Liver (tissue), 3 donors: ENCODE measurements at regions not wholly inside any gene's neighbourhood (a gene's known extent, or its start where the extent isn't known, plus 50 kb on each side); places are given as distances from the start of the nearest gene placed in this dataset.

ENCODE experiments used
- GABPA ChIP-seq, 2 donors: IDR thresholded peaks in 1 of 2; conservative IDR thresholded peaks in 1 of 2; 2 replicates each; pipeline ENCODE4 v1.6.1; 2016; ENCODE audit warnings: antibody characterized with exemption in 2 of 2, mild to moderate bottlenecking in 1 of 2, moderate library complexity in 1 of 2
- JUND ChIP-seq, 2 donors: IDR thresholded peaks; 2 replicates each; pipeline ENCODE4 v1.6.1; 2016; ENCODE audit warnings: antibody characterized with exemption in 2 of 2
- NR2F2 ChIP-seq: IDR thresholded peaks from 2 replicates; pipeline ENCODE4 v1.6.1; 2016; ENCODE audit warnings: antibody characterized with exemption
- SP1 ChIP-seq: IDR thresholded peaks from 2 replicates; pipeline ENCODE4 v1.6.1; 2018; ENCODE audit warnings: antibody characterized with exemption, mild to moderate bottlenecking
- TAF1 ChIP-seq: conservative IDR thresholded peaks from 2 replicates; pipeline ENCODE4 v1.6.1; 2016; ENCODE audit warnings: antibody characterized with exemption, mild to moderate bottlenecking
- TF ChIP-seq, protein P1 (sequence below): fragments of 150-350 bp; IDR thresholded peaks from 2 replicates; pipeline ENCODE4 v1.5.1; 2017; ENCODE audit warnings: improper control_type of control experiment, low read depth, low read length; ENCODE audit not compliant: missing input control
- donor health status: healthy.
- donor health status: healthy.

DNA sequence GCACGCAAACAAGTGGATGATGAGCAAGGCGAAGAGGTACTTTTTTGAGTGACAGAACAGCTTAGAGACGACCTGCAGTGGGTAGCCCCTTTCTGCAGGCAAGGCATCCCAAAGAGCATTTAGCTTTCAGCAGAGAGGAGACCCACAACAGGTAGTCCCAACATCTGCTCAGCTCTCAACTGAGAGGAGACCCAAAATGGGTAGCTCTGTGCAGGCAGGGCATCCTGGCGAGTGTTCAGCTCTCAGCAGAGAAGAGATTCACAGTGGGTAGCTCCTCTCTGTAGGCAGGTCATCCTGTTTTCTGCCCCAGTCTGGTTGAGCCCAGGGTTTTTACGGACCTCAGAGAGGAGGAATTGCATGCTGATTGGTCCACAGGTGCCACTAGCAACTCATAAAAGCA is 2396.1 kb upstream of the C9orf72 start:
- TF ChIP-seq, protein P1, sequence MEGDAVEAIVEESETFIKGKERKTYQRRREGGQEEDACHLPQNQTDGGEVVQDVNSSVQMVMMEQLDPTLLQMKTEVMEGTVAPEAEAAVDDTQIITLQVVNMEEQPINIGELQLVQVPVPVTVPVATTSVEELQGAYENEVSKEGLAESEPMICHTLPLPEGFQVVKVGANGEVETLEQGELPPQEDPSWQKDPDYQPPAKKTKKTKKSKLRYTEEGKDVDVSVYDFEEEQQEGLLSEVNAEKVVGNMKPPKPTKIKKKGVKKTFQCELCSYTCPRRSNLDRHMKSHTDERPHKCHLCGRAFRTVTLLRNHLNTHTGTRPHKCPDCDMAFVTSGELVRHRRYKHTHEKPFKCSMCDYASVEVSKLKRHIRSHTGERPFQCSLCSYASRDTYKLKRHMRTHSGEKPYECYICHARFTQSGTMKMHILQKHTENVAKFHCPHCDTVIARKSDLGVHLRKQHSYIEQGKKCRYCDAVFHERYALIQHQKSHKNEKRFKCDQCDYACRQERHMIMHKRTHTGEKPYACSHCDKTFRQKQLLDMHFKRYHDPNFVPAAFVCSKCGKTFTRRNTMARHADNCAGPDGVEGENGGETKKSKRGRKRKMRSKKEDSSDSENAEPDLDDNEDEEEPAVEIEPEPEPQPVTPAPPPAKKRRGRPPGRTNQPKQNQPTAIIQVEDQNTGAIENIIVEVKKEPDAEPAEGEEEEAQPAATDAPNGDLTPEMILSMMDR: no peak
- TF ChIP-seq JUND (IDR thresholded peaks at IDR 0.05) (no peak), GABPA (IDR thresholded peaks at IDR 0.05 in 1 of 2, conservative IDR thresholded peaks at IDR 0.05 in 1 of 2) (no peak), TAF1 (no peak), SP1 (no peak), NR2F2 (no peak)
